Osteocyte (in vitro differentiated cells): ENCODE measurements at regions not wholly inside any gene's neighbourhood (a gene's known extent, or its start where the extent isn't known, plus 50 kb on each side); places are given as distances from the start of the nearest gene placed in this dataset.

Experiments
- DNase-seq: peaks from one replicate; pipeline ENCODE4 v3.0.0; 2021; ENCODE audit warnings: mixed read lengths; ENCODE audit not compliant: unreplicated experiment; ENCODE audit errors: extremely low spot score
- H3K27ac Mint-ChIP-seq: one replicate; pipeline ENCODE4 v1.8.0; 2021; ENCODE audit warnings: mild to moderate bottlenecking, mixed read lengths; ENCODE audit not compliant: unreplicated experiment
- H3K27me3 Mint-ChIP-seq: one replicate; pipeline ENCODE4 v1.8.0; 2021; ENCODE audit warnings: mixed read lengths; ENCODE audit not compliant: unreplicated experiment
- H3K36me3 Mint-ChIP-seq: one replicate; pipeline ENCODE4 v1.8.0; 2021; ENCODE audit warnings: mixed read lengths; ENCODE audit not compliant: unreplicated experiment
- H3K4me1 Mint-ChIP-seq: one replicate; pipeline ENCODE4 v1.8.0; 2021; ENCODE audit warnings: mixed read lengths; ENCODE audit not compliant: unreplicated experiment
- H3K4me3 Mint-ChIP-seq: one replicate; pipeline ENCODE4 v1.8.0; 2021; ENCODE audit warnings: mild to moderate bottlenecking, moderate library complexity, mixed read lengths; ENCODE audit not compliant: unreplicated experiment
- H3K9me3 Mint-ChIP-seq: one replicate; pipeline ENCODE4 v1.8.0; 2021; ENCODE audit warnings: mixed read lengths; ENCODE audit not compliant: unreplicated experiment
- CTCF ChIP-seq: fragments of 200-600 bp; sonication (generic); IDR thresholded peaks from 2 replicates; pipeline ENCODE4 v1.5.0; 2021; ENCODE audit warnings: antibody characterized with exemption, mild to moderate bottlenecking, moderate library complexity

- H3K27ac Mint-ChIP-seq, result no peak overlapping the region
- no peak for DNase-seq
- no peak overlapping the region for H3K4me3 Mint-ChIP-seq
- peaks cover 6% of the 10 kb centered on the region for H3K9me3 Mint-ChIP-seq
- no peaks in the 10 kb centered on the region for H3K27me3 Mint-ChIP-seq
- H3K36me3 Mint-ChIP-seq, result no peaks in the 10 kb centered on the region
- H3K4me1 Mint-ChIP-seq, result peaks cover 6% of the 10 kb centered on the region
- TF ChIP-seq CTCF, result no peak
These were observed 178.6 kb upstream of the RBMS1 start for GRCh38 chr2:160672211-160672610.

GRCh38 chr2:160674146-160674750 is 180.6 kb upstream of the RBMS1 start:
- Mint-ChIP-seq H3K4me3 (no peak overlapping the region), H3K9me3 (peaks cover 6% of the 10 kb centered on the region), H3K36me3 (no peaks in the 10 kb centered on the region), H3K27ac (no peak overlapping the region), H3K27me3 (no peaks in the 10 kb centered on the region), H3K4me1 (no peaks in the 10 kb centered on the region)
- DNase-seq, result no peak
- TF ChIP-seq CTCF, result no peak

DNA sequence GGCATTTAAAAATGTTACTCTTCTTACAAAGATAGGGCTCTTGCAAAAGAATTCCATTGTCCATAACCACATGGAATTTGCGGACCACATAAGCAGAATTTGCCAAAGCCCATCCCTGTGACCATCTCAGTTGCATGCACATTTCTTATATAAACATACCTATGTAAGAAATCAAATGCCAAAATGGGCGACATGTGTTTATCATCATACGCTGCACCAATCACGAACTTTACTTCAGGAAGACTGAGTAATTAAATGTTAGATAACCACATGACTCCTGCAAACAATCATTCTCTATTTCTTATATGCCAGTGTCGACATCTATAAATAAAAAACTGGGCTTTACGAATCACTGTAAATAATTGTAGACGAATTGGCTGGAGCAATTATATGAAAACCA is 186.1 kb upstream of the RBMS1 start:
- Mint-ChIP-seq H3K9me3 (peaks cover 14% of the 10 kb centered on the region), H3K27ac (no peak overlapping the region), H3K27me3 (no peaks in the 10 kb centered on the region), H3K36me3 (no peaks in the 10 kb centered on the region), H3K4me1 (peaks cover 4% of the 10 kb centered on the region), H3K4me3 (no peak overlapping the region)
- no peak for TF ChIP-seq CTCF
- DNase-seq, result no peak

DNA sequence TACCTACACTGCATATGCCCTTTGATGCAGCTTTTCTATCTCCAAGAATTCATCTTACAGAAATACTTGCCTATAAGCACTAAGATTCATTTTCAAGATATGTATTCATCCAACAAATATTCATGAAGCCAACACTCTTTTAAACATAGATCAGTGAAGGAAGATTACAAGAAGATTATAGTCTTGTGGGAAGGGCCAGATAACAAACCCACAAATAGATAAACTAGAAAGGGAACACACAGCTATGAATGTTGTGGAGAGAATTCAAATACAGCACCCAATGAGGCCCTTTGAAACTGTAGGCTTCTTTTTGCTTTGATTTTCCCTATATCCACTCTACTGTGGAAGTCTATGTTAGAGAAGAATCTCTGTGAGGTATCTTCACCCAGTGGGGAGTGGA is 186.7 kb upstream of the RBMS1 start:
- H3K27ac Mint-ChIP-seq, result no peak overlapping the region
- no peaks in the 10 kb centered on the region for H3K36me3 Mint-ChIP-seq
- DNase-seq, result no peak

GRCh38 chr2:160680974-160681373 is 187.4 kb upstream of the RBMS1 start:
- no peak for DNase-seq
- no peaks in the 10 kb centered on the region for H3K36me3 Mint-ChIP-seq
- H3K4me3 Mint-ChIP-seq, result no peak overlapping the region
- H3K27ac Mint-ChIP-seq, result no peak overlapping the region
- H3K9me3 Mint-ChIP-seq, result peaks cover 9% of the 10 kb centered on the region
- TF ChIP-seq CTCF, result no peak
- peaks cover 4% of the 10 kb centered on the region for H3K4me1 Mint-ChIP-seq
- H3K27me3 Mint-ChIP-seq, result no peaks in the 10 kb centered on the region

More for the DNA sequence above, 186.7 kb upstream of the RBMS1 start:
- no peaks in the 10 kb centered on the region for H3K27me3 Mint-ChIP-seq
- peaks cover 9% of the 10 kb centered on the region for H3K9me3 Mint-ChIP-seq
- no peak overlapping the region for H3K4me3 Mint-ChIP-seq
- H3K4me1 Mint-ChIP-seq, result peaks cover 4% of the 10 kb centered on the region
- no peak for TF ChIP-seq CTCF
